ENCODE measurements at regions not wholly inside any gene's neighbourhood (a gene's known extent, or its start where the extent isn't known, plus 50 kb on each side); places are given as distances from the start of the nearest gene placed in this dataset.

GRCh38 chr13:104111031-104111430, 1044.8 kb upstream of the SLC10A2 start:
- TF ChIP-seq EZH2 (IDR thresholded peaks at IDR 0.05; ENCODE audit: borderline replicate concordance, low read length) (no peak), CTCF (IDR thresholded peaks at IDR 0.05; ENCODE audit: low read length) (no peak)
